HL-60 (cell line): ENCODE measurements at regions not wholly inside any gene's neighbourhood (a gene's known extent, or its start where the extent isn't known, plus 50 kb on each side); places are given as distances from the start of the nearest gene placed in this dataset.

Experiments used
- CTCF ChIP-seq: IDR thresholded peaks from one replicate; pipeline ENCODE4 v1.5.1; 2011; ENCODE audit warnings: low read length, control low read depth, inconsistent platforms; ENCODE audit not compliant: insufficient read depth
- GABPA ChIP-seq: IDR thresholded peaks from 2 replicates; pipeline ENCODE4 v1.6.1; 2012; ENCODE audit warnings: low read depth
- POLR2AphosphoS5 ChIP-seq: IDR thresholded peaks from 2 replicates; pipeline ENCODE4 v1.6.1; 2012; ENCODE audit warnings: low read depth
- REST ChIP-seq: IDR thresholded peaks from 2 replicates; pipeline ENCODE4 v1.6.1; 2012; ENCODE audit warnings: low read depth; ENCODE audit not compliant: insufficient replicate concordance

DNA sequence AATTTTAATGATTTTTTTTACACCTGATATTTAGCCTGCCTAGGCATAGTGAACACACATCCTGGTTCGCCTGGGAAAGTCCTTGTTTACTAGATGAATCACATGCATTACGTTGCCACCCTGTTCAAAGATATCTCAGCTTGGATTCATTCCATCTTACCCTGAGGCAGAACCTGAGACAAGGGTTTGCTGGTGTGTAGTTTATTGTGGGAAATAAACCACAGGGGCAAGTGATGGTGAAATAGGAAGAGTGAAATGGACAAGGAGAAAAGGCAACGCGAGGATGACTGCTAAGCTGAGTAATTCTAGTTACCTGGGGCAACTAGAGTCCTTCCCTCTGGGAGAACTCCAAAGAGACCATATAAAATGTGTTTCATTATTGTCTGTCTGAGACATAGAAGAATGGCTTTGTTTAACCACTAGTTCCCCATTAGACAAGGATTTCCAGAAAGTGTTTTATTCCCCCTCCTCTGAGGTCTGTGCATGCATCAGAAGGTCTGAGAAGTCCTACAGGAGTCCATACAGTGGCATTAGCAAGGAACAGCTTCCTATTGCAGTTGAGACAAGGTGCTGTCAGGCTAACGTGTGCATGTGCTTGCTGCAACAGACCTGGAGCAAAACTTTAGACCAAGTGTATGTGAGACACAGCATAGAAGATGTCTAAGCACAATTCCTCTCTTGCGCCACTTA is 797.3 kb upstream of the FRG1 start:
- TF ChIP-seq CTCF (no peak), REST (no peak), POLR2AphosphoS5 (no peak), GABPA (no peak)
